Neural cell (in vitro differentiated cells): ENCODE measurements at regions not wholly inside any gene's neighbourhood (a gene's known extent, or its start where the extent isn't known, plus 50 kb on each side); places are given as distances from the start of the nearest gene placed in this dataset.

Experiments
- H2AFZ ChIP-seq: fragments of 200-600, 300-800 bp; sonication (generic), shearing (Covaris generic); 2 replicates; pipeline ENCODE4 v1.6.0; 2014; ENCODE audit warnings: low read depth, mild to moderate bottlenecking, antibody characterized with exemption, low read length, moderate library complexity
- H3F3A ChIP-seq: fragments of 200-600 bp; shearing (Covaris generic); 2 replicates; pipeline ENCODE4 v1.6.1; 2016; ENCODE audit warnings: mild to moderate bottlenecking, moderate library complexity, mixed read lengths, antibody characterized with exemption, low read length; ENCODE audit not compliant: insufficient read depth, poor library complexity, severe bottlenecking
- H3K27ac ChIP-seq: fragments of 200-600, 300-800 bp; sonication (generic), shearing (Covaris generic); 2 replicates; pipeline ENCODE4 v1.5.1; 2014; ENCODE audit warnings: mild to moderate bottlenecking, low read length, moderate library complexity
- H3K27me3 ChIP-seq: fragments of 300-800, 200-600 bp; sonication (generic), shearing (Covaris generic); 2 replicates; pipeline ENCODE4 v1.6.0; 2014; ENCODE audit warnings: mild to moderate bottlenecking, low read depth, low read length, moderate library complexity; ENCODE audit not compliant: insufficient read depth
- H3K36me3 ChIP-seq: fragments of 300-800, 200-600 bp; sonication (generic), shearing (Covaris generic); 2 replicates; pipeline ENCODE4 v1.5.1; 2014; ENCODE audit warnings: mild to moderate bottlenecking, antibody characterized with exemption, low read length, moderate library complexity; ENCODE audit not compliant: insufficient read depth
- H3K4me2 ChIP-seq: fragments of 300-800, 200-600 bp; sonication (generic), shearing (Covaris generic); 2 replicates; pipeline ENCODE4 v1.6.0; 2014; ENCODE audit warnings: mild to moderate bottlenecking, low read length
- H3K4me3 ChIP-seq: fragments of 300-800, 200-600 bp; sonication (generic), shearing (Covaris generic); 2 replicates; pipeline ENCODE4 v1.5.1; 2014; ENCODE audit warnings: mild to moderate bottlenecking, low read length, moderate library complexity
- H3K79me2 ChIP-seq: fragments of 200-600 bp; shearing (Covaris generic); replicated peaks from 2 replicates; pipeline ENCODE4 v1.6.0; 2014; ENCODE audit warnings: mild to moderate bottlenecking, low read length, moderate library complexity; ENCODE audit not compliant: insufficient read depth
- H3K9ac ChIP-seq: fragments of 300-800, 200-600 bp; sonication (generic), shearing (Covaris generic); 2 replicates; pipeline ENCODE4 v1.6.1; 2016; ENCODE audit warnings: mild to moderate bottlenecking, low read length, mixed read lengths
- H3K9me2 ChIP-seq: fragments of 200-600 bp; shearing (Covaris generic); 2 replicates; pipeline ENCODE4 v1.6.1; 2016; ENCODE audit warnings: mild to moderate bottlenecking, low read length, mixed read lengths; ENCODE audit not compliant: insufficient read depth
- H3K9me3 ChIP-seq: fragments of 200-600, 300-800 bp; sonication (generic), shearing (Covaris generic); 2 replicates; pipeline ENCODE4 v1.6.1; 2016; ENCODE audit warnings: mild to moderate bottlenecking, mixed run types, low read length, moderate library complexity, mixed read lengths
- H4K20me1 ChIP-seq: fragments of 200-600 bp; shearing (Covaris generic); 2 replicates; pipeline ENCODE4 v1.6.1; 2016; ENCODE audit warnings: mild to moderate bottlenecking, mixed run types; ENCODE audit not compliant: insufficient read depth
- EP300 ChIP-seq: fragments of 450-650 bp; conservative IDR thresholded peaks from 2 replicates; pipeline ENCODE4 v1.6.1; 2014; ENCODE audit warnings: antibody characterized with exemption, mild to moderate bottlenecking, moderate library complexity; ENCODE audit not compliant: poor library complexity, severe bottlenecking
- EZH2 ChIP-seq: fragments of 200-600, 300-800 bp; shearing (Covaris generic), sonication (generic); IDR thresholded peaks from 2 replicates; pipeline ENCODE4 v1.6.1; 2014; ENCODE audit warnings: antibody characterized with exemption, low read length, borderline replicate concordance, mild to moderate bottlenecking; ENCODE audit not compliant: insufficient read depth, poor library complexity, severe bottlenecking
- SMC3 ChIP-seq: fragments of 450-650 bp; conservative IDR thresholded peaks from 2 replicates; pipeline ENCODE4 v1.6.1; 2014; ENCODE audit warnings: antibody characterized with exemption, mild to moderate bottlenecking, moderate library complexity; ENCODE audit not compliant: poor library complexity
- TF ChIP-seq, protein P1 (sequence below): fragments of 450-650 bp; IDR thresholded peaks from 2 replicates; pipeline ENCODE4 v1.5.1; 2014; ENCODE audit warnings: antibody characterized with exemption, mild to moderate bottlenecking, moderate library complexity; ENCODE audit not compliant: poor library complexity, severe bottlenecking
- TF ChIP-seq, protein P2 (sequence below): IDR thresholded peaks from 2 replicates; pipeline ENCODE4 v1.6.1; 2012; ENCODE audit warnings: borderline replicate concordance

DNA sequence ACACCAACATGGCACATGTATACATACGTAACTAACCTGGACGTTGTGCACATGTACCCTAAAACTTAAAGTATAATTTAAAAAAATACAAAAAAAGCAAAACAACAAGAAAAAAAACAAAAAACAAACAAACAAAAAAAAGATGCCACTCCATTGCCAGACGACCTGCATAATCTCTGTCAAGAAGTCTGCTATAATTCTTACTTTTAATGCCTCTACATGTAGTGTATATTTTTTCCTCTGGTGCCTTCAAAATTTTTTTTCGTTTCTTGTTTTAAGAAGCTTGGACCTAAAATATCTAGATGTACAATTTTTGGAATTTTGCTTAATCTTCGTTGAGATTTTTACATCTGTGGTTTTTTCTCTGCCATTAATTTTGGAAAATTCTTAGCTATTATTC is 235.6 kb upstream of the ZNF521 start (continued):
- TF ChIP-seq, protein P1, sequence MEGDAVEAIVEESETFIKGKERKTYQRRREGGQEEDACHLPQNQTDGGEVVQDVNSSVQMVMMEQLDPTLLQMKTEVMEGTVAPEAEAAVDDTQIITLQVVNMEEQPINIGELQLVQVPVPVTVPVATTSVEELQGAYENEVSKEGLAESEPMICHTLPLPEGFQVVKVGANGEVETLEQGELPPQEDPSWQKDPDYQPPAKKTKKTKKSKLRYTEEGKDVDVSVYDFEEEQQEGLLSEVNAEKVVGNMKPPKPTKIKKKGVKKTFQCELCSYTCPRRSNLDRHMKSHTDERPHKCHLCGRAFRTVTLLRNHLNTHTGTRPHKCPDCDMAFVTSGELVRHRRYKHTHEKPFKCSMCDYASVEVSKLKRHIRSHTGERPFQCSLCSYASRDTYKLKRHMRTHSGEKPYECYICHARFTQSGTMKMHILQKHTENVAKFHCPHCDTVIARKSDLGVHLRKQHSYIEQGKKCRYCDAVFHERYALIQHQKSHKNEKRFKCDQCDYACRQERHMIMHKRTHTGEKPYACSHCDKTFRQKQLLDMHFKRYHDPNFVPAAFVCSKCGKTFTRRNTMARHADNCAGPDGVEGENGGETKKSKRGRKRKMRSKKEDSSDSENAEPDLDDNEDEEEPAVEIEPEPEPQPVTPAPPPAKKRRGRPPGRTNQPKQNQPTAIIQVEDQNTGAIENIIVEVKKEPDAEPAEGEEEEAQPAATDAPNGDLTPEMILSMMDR: no peak

DNA sequence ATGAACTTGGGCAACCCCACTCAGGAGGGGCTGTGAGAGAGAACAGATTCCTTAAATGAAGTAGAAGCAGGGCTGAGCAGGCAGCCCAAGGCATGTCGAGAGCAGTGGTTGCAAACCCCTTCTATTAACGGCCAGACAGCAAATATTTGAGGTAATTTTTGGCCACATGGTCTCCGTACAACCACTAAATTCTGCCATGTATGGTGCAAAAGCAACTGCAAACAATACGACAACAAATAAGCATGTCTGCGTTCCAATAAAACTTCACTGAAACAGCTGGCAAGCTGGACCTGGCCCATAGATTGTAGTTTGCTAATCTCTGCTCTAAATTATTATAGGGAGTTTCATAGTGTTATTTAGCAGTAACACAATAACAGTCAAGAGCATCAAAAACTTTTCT is 217.0 kb upstream of the ZNF521 start:
- Histone ChIP-seq H4K20me1 (no peaks in the 10 kb centered on the region), H3K27ac (no peak overlapping the region), H3K79me2 (no peaks in the 10 kb centered on the region), H3K9me2 (no peaks in the 10 kb centered on the region), H3F3A (no peaks in the 10 kb centered on the region), H3K27me3 (no peaks in the 10 kb centered on the region), H3K4me3 (no peak overlapping the region), H3K9me3 (no peaks in the 10 kb centered on the region), H3K9ac (no peak overlapping the region), H2AFZ (no peak overlapping the region), H3K4me2 (no peak overlapping the region), H3K36me3 (no peaks in the 10 kb centered on the region)
- TF ChIP-seq SMC3: no peak
- no peak for TF ChIP-seq EZH2

DNA sequence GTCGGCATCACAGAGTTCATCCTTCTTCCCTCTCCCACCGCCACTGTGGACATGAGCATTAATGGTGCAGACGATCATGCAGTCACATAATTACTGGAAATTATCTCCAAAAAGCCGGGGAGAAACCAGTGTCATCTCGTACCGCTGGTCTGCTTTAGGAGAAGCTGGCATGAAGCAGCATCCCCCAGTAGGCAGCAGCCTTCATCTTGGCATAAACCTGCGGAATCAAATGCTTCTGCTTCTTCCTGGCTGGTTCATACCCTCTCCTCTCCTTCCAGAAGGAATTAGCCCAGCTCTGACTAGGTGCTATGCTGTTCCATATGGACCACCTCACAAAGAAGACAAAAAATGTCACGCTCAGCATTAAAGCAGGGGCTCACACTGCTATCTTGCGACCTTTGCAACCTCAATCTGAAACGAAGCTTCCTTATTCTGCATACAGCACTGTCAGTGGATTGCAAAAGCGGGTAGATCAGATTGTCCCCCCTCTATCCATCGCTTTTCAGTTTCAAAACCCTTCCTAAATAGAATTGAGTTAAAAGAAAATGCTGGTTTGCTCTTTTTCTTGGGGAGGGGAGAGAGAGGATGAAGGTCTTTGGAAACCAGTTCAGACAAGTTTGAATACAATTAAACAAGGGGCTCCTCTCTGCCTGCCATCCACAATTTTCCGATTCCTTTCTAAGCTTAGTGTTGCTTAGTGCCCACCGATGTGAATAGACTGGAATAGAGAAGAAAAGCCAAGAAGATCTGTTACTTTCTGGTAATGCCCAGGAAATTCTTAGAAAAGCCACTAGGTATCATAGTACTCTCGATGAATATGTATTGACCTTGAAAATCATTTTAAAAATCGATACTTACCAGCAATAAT is 212.1 kb upstream of the ZNF521 start:
- Histone ChIP-seq H2AFZ (no peak overlapping the region), H3F3A (no peaks in the 10 kb centered on the region), H3K36me3 (no peaks in the 10 kb centered on the region), H3K9me3 (no peaks in the 10 kb centered on the region), H4K20me1 (no peaks in the 10 kb centered on the region), H3K79me2 (no peaks in the 10 kb centered on the region), H3K27me3 (no peaks in the 10 kb centered on the region), H3K9ac (no peak overlapping the region), H3K4me3 (no peak overlapping the region), H3K4me2 (no peak overlapping the region), H3K27ac (no peak overlapping the region), H3K9me2 (no peaks in the 10 kb centered on the region)
- no peak for TF ChIP-seq EP300
- TF ChIP-seq, protein P1: no peak
- TF ChIP-seq, protein P2, sequence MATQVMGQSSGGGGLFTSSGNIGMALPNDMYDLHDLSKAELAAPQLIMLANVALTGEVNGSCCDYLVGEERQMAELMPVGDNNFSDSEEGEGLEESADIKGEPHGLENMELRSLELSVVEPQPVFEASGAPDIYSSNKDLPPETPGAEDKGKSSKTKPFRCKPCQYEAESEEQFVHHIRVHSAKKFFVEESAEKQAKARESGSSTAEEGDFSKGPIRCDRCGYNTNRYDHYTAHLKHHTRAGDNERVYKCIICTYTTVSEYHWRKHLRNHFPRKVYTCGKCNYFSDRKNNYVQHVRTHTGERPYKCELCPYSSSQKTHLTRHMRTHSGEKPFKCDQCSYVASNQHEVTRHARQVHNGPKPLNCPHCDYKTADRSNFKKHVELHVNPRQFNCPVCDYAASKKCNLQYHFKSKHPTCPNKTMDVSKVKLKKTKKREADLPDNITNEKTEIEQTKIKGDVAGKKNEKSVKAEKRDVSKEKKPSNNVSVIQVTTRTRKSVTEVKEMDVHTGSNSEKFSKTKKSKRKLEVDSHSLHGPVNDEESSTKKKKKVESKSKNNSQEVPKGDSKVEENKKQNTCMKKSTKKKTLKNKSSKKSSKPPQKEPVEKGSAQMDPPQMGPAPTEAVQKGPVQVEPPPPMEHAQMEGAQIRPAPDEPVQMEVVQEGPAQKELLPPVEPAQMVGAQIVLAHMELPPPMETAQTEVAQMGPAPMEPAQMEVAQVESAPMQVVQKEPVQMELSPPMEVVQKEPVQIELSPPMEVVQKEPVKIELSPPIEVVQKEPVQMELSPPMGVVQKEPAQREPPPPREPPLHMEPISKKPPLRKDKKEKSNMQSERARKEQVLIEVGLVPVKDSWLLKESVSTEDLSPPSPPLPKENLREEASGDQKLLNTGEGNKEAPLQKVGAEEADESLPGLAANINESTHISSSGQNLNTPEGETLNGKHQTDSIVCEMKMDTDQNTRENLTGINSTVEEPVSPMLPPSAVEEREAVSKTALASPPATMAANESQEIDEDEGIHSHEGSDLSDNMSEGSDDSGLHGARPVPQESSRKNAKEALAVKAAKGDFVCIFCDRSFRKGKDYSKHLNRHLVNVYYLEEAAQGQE: no peak
